Fibroblast of pulmonary artery (primary cell): ENCODE measurements at regions not wholly inside any gene's neighbourhood (a gene's known extent, or its start where the extent isn't known, plus 50 kb on each side); places are given as distances from the start of the nearest gene placed in this dataset.

Experiments used
- DNase-seq: peaks from one replicate; pipeline ENCODE4 v3.0.0-alpha.2; 2010; ENCODE audit warnings: low read depth
- H3K4me3 ChIP-seq: replicated peaks from 2 replicates; pipeline ENCODE4 v1.5.1; 2011; ENCODE audit warnings: low read depth, mild to moderate bottlenecking, control low read depth, low read length, moderate library complexity
- CTCF ChIP-seq: IDR thresholded peaks from 2 replicates; pipeline ENCODE4 v1.5.1; 2011; ENCODE audit warnings: mild to moderate bottlenecking, control low read depth, low read length, inconsistent platforms; ENCODE audit errors: missing control alignments

GRCh38 chr2:239728751-239729150, 296.4 kb downstream of the NDUFA10 start:
- TF ChIP-seq CTCF: no peak
- no peak overlapping the region for H3K4me3 ChIP-seq
- no peak for DNase-seq

GRCh38 chr2:239727776-239728600, 297.2 kb downstream of the NDUFA10 start:
- no peak overlapping the region for H3K4me3 ChIP-seq
- no peak for DNase-seq
- no peak for TF ChIP-seq CTCF

GRCh38 chr2:239727182-239727775, 297.9 kb downstream of the NDUFA10 start:
- DNase-seq: no peak
- no peak overlapping the region for H3K4me3 ChIP-seq
- no peak for TF ChIP-seq CTCF

- DNase-seq: no peak
- no peak for TF ChIP-seq CTCF
- no peak overlapping the region for H3K4me3 ChIP-seq
Observed at GRCh38 chr2:239726631-239727181, 298.4 kb downstream of the NDUFA10 start.

- TF ChIP-seq CTCF: no peak
Observed at GRCh38 chr2:239726091-239726591, 299.0 kb downstream of the NDUFA10 start.

GRCh38 chr2:239725551-239725890, 299.6 kb downstream of the NDUFA10 start:
- no peak for DNase-seq

More at GRCh38 chr2:239726091-239726591, 299.0 kb downstream of the NDUFA10 start:
- no peak for DNase-seq
- H3K4me3 ChIP-seq: no peak overlapping the region

More at GRCh38 chr2:239725551-239725890, 299.6 kb downstream of the NDUFA10 start:
- TF ChIP-seq CTCF: no peak
- H3K4me3 ChIP-seq: no peak overlapping the region
